ENCODE measurements at regions not wholly inside any gene's neighbourhood (a gene's known extent, or its start where the extent isn't known, plus 50 kb on each side); places are given as distances from the start of the nearest gene placed in this dataset.

GRCh38 chr4:89368861-89369260, 61.3 kb upstream of the GPRIN3 start:
- in situ Hi-C loops (cut with MboI) (no loop called here), intact Hi-C loops (cut with micrococcal nuclease; ENCODE audit: unreplicated experiment) (no loop called here)
- H4K20me1 ChIP-seq (ENCODE audit: control insufficient read depth, insufficient read depth) = no peaks in the 10 kb centered on the region
- no peak overlapping the region for H3K4me2 ChIP-seq (ENCODE audit: control insufficient read depth, insufficient read depth)
- no peaks in the 10 kb centered on the region for H3K9me3 ChIP-seq (replicated peaks; ENCODE audit: control insufficient read depth, insufficient read depth, low read length)
- FAIRE-seq (no peak), ATAC-seq (no peak), DNase-seq (ENCODE audit: low read depth, low spot score) (no peak)
- H3K4me1 ChIP-seq (ENCODE audit: control insufficient read depth, insufficient read depth, low read length) = no peaks in the 10 kb centered on the region
- no peak overlapping the region for H2AFZ ChIP-seq (ENCODE audit: control insufficient read depth, low read depth, low read length)
- SMC1A ChIA-PET (ENCODE audit: uncharacterized antibody, unreplicated experiment) = no interaction called here
- no peaks in the 10 kb centered on the region for H3K27me3 ChIP-seq (replicated peaks in 1 of 2; ENCODE audit: control insufficient read depth in 2 of 2, insufficient read depth in 2 of 2, low read length in 1 of 2)
- POLR2A ChIA-PET = no interaction called here
- CTCF ChIA-PET = no interaction called here
- BruUV-seq (replicated peaks) = no TSS peak
- H3K79me2 ChIP-seq (ENCODE audit: control insufficient read depth, insufficient read depth, low read length) = no peaks in the 10 kb centered on the region
- no peak overlapping the region for H3K4me3 ChIP-seq
- 52% methylated on average over 2 of the region's 2 CpGs for WGBS (ENCODE audit: insufficient coverage, insufficient replicate concordance, low lambda C conversion rate, missing lambda C conversion rate)
- no peak overlapping the region for H3K9ac ChIP-seq (ENCODE audit: control insufficient read depth, insufficient read depth, low read length)
- no peak for TF ChIP-seq NFYB (IDR thresholded peaks at IDR 0.05; ENCODE audit: insufficient read depth, low read depth, low read length)
- TF ChIP-seq IKZF2 (IDR thresholded peaks at IDR 0.05) = peak; percentile 22 to 26; a peak in 1 of 4 replicates
- no peak for TF ChIP-seq WRNIP1 (IDR thresholded peaks at IDR 0.05; ENCODE audit: borderline replicate concordance, low read depth, low read length)
- TF ChIP-seq IKZF1 (conservative IDR thresholded peaks at IDR 0.05) = 0 out of 2 replicates have a peak, but pooled peaks have one; percentile 27
- RAD21 ChIA-PET (ENCODE audit: unreplicated experiment) = no interaction called here
- H3K27ac ChIP-seq (ENCODE audit: control insufficient read depth, insufficient read depth) = no peak overlapping the region
- no peaks in the 10 kb centered on the region for H3K36me3 ChIP-seq (ENCODE audit: control insufficient read depth in 2 of 2, insufficient read depth in 2 of 2, low read length in 1 of 2)

- Histone ChIP-seq H3K9ac (ENCODE audit: control insufficient read depth, insufficient read depth, low read length) (no peak overlapping the region), H4K20me1 (ENCODE audit: control insufficient read depth, insufficient read depth) (no peaks in the 10 kb centered on the region), H3K4me1 (ENCODE audit: control insufficient read depth, insufficient read depth, low read length) (no peaks in the 10 kb centered on the region), H2AFZ (ENCODE audit: control insufficient read depth, low read depth, low read length) (no peak overlapping the region), H3K79me2 (ENCODE audit: control insufficient read depth, insufficient read depth, low read length) (no peaks in the 10 kb centered on the region), H3K27me3 (replicated peaks in 1 of 2; ENCODE audit: control insufficient read depth in 2 of 2, insufficient read depth in 2 of 2, low read length in 1 of 2) (no peaks in the 10 kb centered on the region), H3K27ac (ENCODE audit: control insufficient read depth, insufficient read depth) (no peak overlapping the region), H3K9me3 (replicated peaks; ENCODE audit: control insufficient read depth, insufficient read depth, low read length) (no peaks in the 10 kb centered on the region), H3K36me3 (ENCODE audit: control insufficient read depth in 2 of 2, insufficient read depth in 2 of 2, low read length in 1 of 2) (no peaks in the 10 kb centered on the region), H3K4me3 (no peak overlapping the region), H3K4me2 (ENCODE audit: control insufficient read depth, insufficient read depth) (no peak overlapping the region)
- no peak for ATAC-seq
- FAIRE-seq = no peak
- POLR2A ChIA-PET = no interaction called here
- CTCF ChIA-PET = no interaction called here
- no peak for TF ChIP-seq CEBPB (IDR thresholded peaks at IDR 0.05; ENCODE audit: borderline replicate concordance in 1 of 2, low read depth in 2 of 2, low read length in 2 of 2)
- in situ Hi-C loops (cut with MboI) = no loop called here
- 2% methylated on average over 2 of the region's 2 CpGs for WGBS (ENCODE audit: insufficient coverage, insufficient replicate concordance, low lambda C conversion rate, missing lambda C conversion rate)
- intact Hi-C loops (cut with micrococcal nuclease; ENCODE audit: unreplicated experiment) = no loop called here
- RAD21 ChIA-PET (ENCODE audit: unreplicated experiment) = no interaction called here
- no TSS peak for BruUV-seq (replicated peaks)
- no peak for DNase-seq (ENCODE audit: low read depth, low spot score)
- SMC1A ChIA-PET (ENCODE audit: uncharacterized antibody, unreplicated experiment) = interaction anchor here (1.1 kb wide), 1 partner anchor 14 kb away, joined by 3 read pairs; no protein-coding TSS in a partner anchor
Observed at GRCh38 chr4:89365776-89366175, 58.2 kb upstream of the GPRIN3 start.
